GM19328 (cell line): ENCODE measurements at regions not wholly inside any gene's neighbourhood (a gene's known extent, or its start where the extent isn't known, plus 50 kb on each side); places are given as distances from the start of the nearest gene placed in this dataset.

Source experiments
- ATAC-seq: cut with Tn5 transposase; IDR thresholded peaks from one replicate; pipeline ENCODE4 v1.9.1; 2021; ENCODE audit warnings: mild to moderate bottlenecking, moderate library complexity; ENCODE audit not compliant: unreplicated experiment

DNA sequence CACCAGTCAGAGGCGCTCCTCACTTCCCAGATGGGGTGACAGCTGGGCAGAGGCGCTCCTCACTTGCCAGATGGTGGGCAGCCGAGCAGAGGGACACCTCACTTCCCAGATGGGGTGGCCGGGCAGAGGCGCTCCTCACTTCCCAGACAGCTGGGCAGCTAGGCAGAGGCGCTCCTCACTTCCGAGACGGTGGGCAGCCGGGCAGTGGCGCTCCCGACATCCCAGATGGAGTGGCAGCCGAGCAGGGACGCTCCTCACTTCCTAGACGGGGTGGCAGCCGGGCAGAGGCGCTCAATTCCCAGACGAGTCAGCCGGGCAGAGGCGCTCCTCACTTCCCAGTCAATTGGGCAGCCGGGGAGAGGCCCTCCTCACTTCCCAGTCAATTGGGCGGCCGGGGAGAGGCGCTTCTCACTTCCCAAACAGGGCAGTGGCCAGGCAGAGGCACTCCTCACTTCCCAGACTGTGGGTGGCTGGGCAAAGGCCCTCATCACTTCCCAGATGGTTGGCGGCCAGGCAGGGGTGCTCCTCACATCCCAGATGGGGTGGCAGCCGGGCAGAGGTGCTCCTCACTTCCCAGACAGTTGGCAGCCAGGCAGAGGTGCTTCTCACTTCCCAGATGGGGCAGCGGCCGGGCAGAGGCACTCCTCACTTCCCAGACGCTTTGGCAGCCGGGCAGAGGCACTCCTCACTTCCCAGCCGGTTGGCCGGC is 143.8 kb upstream of the ARID2 start:
- ATAC-seq, result no peak

DNA sequence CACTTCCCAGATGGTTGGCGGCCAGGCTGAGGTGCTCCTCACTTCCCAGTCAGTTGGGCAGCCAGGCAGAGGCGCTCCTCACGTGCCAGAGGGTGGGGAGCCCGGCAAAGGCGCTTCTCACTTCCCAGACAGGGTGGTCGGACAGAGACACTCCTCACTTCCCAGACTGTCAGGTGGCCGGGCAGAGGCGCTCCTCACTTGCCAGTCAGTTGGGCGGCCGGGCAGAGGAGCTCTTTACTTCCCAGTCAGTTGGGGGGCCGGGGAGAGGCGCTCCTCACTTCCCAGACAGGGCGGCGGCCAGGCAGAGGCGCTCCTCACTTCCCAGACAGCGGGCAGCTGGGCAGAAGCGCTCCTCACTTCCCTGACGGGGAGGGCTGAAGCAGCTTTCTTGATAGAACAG is 143.0 kb upstream of the ARID2 start:
- no peak for ATAC-seq

DNA sequence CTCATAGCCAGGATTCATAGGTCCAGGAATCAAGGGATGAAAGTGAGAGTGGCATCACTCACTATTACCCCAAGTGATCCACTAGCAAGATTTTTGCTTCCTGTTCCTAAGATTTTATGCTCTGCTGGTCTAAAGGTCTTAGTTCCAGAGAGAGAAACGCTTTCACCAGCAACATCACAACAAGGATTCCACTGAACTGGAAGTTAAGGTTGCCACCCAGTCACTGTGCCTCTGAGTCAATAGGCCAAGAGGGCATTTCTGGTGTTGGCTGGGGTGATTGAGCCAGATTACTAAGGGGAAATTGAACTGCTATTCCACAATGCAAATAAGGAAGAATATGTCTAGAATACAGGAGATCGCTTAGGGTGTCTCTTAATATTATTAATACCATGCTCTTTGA is 142.5 kb upstream of the ARID2 start:
- no peak for ATAC-seq

DNA sequence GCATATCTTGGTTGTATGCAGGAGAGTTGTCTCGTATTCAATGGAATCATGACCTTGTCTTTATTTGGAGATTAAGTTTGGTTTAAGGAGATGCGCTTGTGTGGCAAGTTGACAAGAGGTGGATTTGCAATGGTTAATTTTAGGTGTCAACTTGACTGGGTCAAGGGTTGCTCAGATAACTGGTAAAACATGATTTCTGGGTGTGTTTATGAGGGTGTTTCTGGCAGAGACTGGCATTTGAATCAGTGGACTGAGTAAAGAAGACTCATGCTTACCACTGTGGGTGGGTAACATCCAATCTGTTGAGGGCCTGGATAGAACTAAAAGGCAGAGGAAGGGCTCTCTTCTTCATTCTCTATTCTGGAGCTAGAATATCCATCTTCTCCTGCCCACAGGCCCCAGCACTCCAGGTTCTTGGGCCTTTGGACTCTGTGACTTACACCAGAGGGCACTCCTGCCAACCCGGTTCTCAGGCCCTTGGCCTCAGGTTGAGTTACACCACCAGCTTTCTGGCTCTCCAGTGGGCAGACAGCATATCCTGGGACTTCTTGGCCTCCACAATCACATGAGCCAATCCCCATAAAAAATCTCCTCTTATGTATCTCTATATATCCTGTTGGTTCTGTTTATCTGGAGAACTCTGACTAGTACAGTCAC is 141.5 kb upstream of the ARID2 start:
- no peak for ATAC-seq

DNA sequence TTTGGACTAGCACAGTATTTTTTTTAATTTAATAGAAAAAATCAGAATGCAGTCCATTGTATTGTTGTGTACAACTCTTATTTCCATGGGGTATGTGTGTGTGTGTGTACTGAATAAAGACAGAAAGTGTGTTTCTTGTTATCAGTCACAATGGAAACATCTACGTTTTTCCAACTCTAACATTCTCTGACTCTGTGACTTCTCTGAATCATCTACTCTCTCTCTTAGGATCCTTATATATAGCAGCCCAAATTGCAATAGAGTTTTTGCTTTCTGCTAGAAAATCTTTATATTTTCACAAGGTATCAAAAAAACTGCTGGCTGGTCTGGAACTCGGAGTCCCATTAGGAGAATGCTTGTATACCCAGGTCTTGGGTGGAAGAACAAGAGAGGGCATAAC is 138.9 kb upstream of the ARID2 start:
- ATAC-seq, result no peak

DNA sequence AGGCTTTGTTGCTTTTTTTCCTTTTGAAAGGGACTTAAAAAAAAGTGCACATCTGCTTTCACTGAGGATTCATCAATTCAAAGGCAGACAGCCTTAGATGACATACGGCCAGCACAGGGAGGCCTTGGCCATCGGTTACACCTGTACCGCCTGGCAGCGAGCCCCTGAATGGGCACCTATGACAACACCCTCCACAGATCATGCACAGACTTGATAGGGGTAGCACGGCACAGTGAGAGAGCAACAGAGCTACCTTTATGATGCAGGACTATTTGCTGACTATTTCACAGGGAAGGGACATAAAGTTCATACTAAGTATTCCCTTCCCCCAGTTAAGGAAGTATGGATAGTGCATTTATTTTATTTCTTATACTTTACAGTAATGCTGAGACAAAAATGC is 137.9 kb upstream of the ARID2 start:
- ATAC-seq, result no peak

DNA sequence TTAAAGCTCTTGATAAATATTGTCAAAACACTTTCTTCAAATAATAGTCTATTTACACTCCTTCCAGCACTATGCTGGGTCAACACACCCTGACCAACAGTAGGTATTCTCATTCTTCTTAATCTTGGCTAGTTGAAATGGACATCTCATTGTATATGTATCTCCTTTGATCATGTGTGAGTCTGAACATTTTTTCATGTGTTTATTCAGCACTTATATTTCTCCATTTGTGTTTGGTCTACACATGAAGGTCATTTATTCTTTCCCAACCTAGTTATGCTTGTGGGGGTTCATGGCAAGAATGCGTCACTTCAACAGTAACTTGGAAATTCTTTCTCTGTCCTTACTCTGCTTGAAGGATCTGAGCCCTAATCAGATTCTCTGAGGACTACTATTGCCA is 133.1 kb upstream of the ARID2 start:
- ATAC-seq, result no peak

DNA sequence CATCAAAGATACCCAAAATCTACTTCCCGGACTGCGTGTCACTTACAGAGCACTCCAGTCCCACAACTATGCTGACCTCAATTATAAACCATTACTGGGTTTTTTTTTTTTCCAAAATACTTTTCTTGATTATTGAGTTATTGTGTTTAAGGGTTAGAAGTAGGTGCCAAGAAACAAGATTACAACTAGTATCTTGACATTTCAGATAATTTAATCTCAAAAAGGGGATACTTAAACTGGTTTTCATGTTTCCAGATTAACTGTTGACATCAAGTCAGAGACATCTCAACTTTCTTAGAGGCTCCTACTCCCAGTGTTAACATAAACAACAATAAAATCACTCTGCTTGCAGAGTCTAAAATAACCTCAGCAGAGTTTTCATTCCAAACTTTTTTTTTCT is 131.2 kb upstream of the ARID2 start:
- ATAC-seq, result no peak

DNA sequence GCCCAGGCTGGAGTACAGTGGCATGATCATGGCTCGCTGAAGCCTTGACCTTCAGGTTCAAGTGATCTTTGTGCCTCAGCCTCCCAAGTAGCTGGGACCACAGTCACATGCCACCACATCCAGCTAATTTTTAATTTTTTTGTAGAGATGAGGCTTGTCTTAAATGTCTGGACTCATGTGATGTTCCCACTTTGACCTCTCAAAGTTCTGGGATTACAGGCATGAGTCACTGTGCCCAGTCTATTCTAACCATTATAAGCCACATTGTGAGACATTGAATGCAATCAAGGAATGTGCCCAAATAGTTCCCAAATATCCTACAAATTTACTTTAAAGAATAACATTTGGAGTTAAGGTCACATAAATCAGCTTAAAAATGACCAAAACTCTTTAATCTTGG is 130.7 kb upstream of the ARID2 start:
- ATAC-seq, result no peak

DNA sequence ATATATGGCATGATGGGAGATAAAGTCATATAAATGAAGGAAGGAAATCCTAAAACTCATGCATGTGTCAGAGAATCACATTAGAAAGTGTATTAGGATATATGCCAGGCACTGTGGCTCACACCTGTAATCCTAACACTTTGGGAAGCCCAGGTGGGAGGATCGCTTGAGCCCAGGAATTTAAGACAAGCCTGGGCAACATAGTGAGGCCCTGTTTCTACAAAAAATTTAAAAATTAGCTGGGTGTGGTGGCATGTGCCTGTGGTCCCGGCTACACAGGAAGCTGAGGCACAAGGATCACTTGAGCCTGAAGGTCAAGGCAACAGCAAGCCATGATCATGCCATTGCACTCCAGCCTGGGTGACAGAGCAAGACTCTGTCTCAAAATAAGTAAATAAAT is 130.3 kb upstream of the ARID2 start:
- ATAC-seq, result no peak

DNA sequence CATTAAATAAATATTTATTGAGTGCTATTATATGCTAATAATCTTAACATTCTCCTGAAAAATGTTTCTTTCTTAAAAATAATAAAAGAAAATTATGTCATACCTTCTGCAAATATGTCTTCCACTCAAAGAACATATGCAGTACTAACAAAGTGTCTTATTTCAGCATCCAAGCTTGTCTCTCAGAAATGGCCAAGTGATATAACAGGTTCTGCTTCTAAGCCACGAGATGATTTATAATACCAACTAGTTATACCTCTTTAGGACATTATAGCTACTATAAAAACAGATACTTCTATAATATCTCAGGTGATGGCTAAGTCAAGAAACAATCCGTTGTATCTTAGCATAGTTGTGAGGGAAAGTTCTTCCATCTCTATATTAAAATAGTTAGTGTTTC is 128.1 kb upstream of the ARID2 start:
- no peak for ATAC-seq

DNA sequence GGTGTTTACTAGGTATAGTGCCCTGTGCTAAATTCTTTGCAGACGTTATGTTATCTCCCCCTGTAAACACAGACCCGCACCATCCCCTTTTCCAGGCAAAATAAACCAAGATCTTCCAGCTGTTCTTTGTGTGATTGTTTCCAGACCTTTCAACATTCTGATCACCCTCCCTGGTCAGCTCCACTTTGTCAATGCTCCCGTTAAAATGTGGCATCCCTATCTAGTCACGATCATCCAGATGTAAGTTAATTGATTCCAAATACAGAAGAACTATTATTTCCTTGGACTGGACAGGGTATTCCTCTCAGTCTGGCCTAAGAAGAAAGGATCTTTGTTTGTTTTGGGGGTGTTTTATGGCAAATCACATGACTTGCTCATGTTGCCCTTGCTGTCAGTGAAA is 127.6 kb upstream of the ARID2 start:
- ATAC-seq, result no peak

DNA sequence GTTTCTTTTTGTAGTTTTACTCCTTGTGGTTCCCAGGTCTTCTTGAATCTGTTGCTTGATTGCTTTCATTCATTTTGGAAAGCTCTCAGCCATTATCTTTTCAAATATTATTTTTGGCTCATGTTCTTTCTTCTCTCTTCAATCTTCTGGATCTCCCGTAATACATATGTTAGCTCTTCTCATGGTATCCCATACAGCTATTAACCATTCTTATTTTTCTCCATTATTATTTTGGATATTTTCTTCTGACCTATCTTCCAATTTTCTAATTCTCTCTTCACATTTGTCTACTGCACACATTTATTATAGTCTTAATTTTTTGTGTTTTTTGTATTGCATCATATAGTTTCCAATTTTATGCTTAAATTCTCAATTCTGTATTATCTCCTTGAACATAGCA is 123.9 kb upstream of the ARID2 start:
- ATAC-seq, result no peak

DNA sequence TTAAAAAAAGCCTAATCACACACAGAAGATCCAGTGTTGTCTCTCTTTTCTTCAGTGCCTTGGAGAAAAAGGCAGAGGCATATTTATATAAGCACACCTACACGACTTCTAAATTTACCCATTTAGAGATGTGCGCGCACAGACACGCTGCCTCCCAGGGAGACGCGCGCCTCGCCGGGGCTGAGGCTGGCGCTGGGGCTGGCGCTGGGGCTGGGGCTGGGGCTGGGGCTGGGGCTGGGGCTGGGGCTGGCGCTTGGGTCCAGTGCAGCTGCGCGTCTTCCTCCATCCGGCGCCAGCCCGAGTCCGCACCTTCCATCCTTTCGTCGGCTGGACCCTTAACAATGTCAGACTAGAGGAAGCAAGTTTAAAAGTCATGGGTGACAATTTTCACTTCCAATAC is 118.4 kb upstream of the ARID2 start:
- no peak for ATAC-seq

DNA sequence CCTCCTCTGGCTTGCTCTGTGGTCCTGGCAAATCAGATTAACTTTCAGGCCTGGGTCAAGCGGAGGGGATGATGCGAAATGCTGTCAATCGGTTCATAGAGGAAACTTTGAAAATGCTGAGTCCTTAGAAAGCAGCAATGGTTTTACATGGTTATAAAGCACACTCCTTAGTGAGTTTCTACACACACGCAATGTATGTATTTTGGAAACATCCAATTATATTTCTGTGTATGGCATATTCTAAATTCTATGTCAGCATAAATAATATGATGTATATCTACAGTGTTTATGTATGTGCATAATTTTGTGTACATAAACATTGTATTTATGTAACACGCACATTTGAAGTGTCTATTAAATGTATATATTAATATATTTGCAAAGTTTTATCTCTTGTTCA is 118.0 kb upstream of the ARID2 start:
- ATAC-seq, result no peak

DNA sequence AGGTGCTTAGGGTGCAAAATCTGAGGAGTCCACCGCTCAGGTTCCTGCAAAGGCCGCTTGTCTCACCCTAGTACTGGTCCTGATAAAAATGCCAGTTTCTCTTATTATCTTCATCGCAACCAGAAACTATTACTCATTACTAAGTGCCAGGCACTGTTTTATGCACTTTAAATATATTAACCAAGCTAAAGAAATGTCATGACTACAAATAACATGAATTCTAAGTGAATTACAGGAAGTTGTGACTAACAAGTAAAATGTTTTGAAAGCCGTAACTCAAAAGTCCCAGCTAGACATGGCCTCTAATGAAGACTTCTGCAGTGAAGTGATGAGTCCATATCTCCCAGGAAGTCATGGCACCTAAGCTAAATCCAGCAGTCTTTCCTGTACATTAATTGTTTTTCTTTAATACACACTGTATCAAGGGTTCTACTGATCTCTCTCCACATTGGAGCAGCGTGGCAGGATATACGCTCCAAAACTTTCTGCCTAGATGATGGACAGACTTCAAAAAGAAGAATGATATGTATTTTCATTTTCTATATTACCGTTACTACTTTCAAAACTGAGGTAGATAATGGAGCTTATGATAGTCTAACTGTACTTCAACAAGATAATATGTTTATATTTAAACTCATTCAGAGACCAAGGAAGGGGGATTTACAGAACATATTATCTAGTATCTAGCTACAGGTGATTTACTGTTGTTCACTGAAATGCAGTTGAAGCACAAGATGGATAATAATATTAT is 117.3 kb upstream of the ARID2 start:
- ATAC-seq, result no peak

DNA sequence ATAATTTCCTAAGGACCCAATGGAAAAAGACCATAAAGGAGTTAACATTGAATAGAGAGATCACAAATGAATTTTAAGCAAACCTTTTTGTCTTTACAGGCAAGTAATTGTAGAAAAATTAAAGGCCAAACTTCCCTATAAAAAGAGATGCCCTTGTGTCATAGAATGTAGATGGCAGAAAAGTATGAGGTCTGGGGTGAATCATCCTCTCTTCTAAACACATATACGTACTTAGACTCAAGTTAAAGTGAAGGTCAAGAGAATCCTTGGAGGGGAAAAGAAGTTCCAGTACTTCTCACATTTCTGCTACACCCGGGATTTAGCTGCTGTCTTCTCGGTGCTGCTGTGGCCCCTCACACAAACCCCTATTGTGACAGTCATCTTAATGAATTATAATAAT is 116.2 kb upstream of the ARID2 start:
- ATAC-seq, result no peak

DNA sequence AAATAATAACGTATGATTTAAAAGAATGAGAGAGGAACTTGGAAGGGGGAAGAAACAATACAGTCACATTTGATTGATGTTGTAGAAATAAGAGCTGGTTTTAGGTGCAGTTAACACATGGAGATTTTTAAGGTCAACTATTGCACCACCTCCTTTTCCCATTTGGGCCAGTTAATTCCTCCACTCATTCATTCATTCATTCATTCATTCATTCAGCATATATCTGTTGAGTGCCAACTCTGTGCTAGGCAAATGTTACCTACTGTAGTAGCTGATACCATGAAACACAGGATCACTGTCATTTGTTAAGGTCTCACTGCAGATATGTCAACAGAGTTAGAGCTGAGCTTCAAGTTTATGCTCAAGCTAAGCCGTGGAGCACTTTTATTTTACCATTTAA is 115.7 kb upstream of the ARID2 start:
- ATAC-seq, result no peak

DNA sequence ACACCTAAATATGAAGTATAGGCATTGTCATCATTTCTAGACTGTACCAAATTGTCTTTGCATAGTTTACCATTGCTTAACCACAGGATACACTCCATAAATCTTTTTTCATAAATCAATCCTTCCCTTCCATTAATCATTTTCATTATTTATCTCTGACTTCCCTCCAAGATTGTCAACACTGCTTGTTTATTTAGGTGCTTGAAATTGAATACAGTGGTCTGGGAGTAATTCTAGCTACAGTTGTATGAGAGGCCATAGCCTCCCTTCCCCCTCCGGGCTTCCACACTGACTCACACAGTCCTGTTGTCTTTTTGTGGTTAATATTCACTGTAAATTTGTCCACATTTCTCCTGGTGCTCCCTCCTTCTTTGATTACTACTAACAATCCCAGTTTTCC is 114.2 kb upstream of the ARID2 start:
- ATAC-seq, result no peak

DNA sequence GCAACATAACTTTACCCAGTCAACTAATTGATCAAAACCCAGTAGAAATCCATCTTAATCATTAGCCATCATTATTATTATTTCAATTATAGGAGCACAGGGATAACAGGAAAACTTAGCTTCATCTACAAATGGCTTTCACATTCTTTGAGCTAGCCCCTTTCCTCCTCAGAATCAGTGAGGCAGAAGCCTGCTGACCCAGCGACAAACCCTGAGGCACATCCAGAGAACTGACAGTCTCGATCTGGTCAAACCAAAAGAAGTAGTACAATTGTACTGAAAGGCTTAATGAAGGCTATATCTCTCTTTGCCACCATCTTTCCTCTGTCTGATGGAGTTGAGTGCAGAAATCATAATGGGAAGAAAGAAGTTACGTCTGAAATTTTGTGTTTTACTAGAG is 109.8 kb upstream of the ARID2 start:
- no peak for ATAC-seq

DNA sequence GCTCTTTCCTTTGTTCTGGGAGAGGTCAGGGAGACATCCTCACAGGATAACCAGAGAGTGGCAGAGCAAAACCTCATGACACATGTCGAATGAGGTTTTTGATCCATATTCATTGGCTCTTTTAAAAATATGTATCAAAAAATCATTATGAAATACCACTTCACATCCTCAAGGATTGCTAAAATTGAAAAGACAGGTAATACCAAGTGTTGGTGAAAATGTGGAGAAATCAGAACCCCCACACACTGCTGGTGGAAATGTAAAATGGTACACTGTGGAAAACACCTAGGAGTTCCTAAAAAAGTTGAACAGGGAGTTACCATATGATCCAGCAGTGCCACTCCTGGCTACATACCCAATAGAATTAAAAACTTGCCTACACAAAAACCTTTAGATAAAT is 107.8 kb upstream of the ARID2 start:
- ATAC-seq, result no peak

DNA sequence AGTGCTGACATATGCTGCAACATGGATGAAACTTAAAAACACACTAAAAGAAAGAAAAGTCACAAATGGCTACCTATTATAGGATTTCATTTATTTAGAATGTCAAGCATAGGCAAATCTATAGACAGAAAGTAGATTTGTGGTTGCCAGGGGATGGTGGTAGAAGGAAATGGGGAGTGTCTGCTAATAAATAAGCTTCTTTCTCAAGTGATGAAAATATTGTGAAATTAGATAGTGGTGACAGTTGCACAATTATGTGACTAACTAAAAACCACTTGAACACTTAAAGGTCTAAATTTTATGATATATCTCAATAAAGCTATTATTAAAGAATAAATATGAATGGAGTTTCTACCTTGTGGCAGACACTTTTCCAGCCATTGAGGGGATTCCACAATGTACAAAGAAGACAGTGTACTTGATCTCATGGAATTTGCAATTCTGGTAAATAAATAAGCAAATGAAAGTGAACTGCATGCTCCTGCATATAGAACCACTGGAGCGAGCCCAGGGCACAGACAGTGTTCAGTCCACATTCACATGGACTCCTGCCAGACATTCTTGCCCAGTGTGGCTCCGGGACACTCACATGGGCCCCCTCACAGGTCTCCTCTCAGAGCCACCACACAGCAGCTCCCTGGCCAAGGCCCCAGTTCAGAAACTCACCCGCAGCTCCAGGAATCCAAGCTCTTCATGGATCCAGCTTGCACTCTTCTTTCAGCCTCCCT is 107.1 kb upstream of the ARID2 start:
- ATAC-seq, result no peak
